HepG2 (cell line): ENCODE measurements at regions not wholly inside any gene's neighbourhood (a gene's known extent, or its start where the extent isn't known, plus 50 kb on each side); places are given as distances from the start of the nearest gene placed in this dataset.
A peak's percentile ranks its signal among the peaks of the same experiment; 100 is the strongest.
"Not testable (repeated sequence)": the region's sequence is repeated elsewhere in the genome, so short reads cannot be mapped to it uniquely, and the experiment has no call there.

Experiments
- ATAC-seq: fragments of 200-7000 bp; cut with Tn5 transposase; 3 replicates; pipeline ENCODE4 v1.9.1; 2020; ENCODE audit warnings: mild to moderate bottlenecking, moderate library complexity
- BruUV-seq: library from RNA; stranded (reverse); fragments of 400-500 nt; replicated peaks from 2 replicates; lab custom pipeline; 2021; lab: Mats Ljungman, UMichigan
- CTCF ChIA-PET: fragments of 300-600 bp; formaldehyde crosslinking; extraction: SDS; loops from one replicate; lab custom pipeline; 2021; ENCODE audit warnings: low total read pairs, inconsistent platforms, low intra/inter-chr PET ratio; lab: Yijun Ruan, JAX
- POLR2A ChIA-PET: fragments of 350-600 bp; sonication (Branson Sonifier 250); formaldehyde crosslinking; loops from one replicate; lab custom pipeline; 2020; ENCODE audit warnings: antibody characterized with exemption, inconsistent platforms; lab: Yijun Ruan, JAX
- DNase-seq: peaks from one replicate; pipeline ENCODE4 v3.0.0-alpha.2; 2015; ENCODE audit warnings: low spot score
- FAIRE-seq: peaks from 3 replicates; lab custom pipeline; 2011; peaks lifted over from hg19 to GRCh38; lab: Jason Lieb, UNC
- H2AFZ ChIP-seq: one replicate; pipeline ENCODE4 v1.6.1; 2011; ENCODE audit warnings: low read length, inconsistent platforms
- H3K27ac ChIP-seq: fragments of 300-600 bp; 3 replicates; pipeline ENCODE4 v1.8.0; 2011; ENCODE audit warnings: mixed run types, mild to moderate bottlenecking, mixed read lengths, low read length, inconsistent platforms; ENCODE audit not compliant: insufficient read depth; ENCODE audit errors: extremely low read length
- H3K27me3 ChIP-seq, 2 experiments: fragments of 200-600 bp in 1 of 2; 2 replicates in 1 of 2; 3 replicates in 1 of 2; pipeline versions ENCODE4 v1.6.0 to v1.8.0; 2011; ENCODE audit warnings: low read length in 2 of 2, mild to moderate bottlenecking in 2 of 2, moderate library complexity in 2 of 2, inconsistent platforms in 1 of 2; ENCODE audit not compliant: insufficient read depth in 2 of 2, control insufficient read depth in 1 of 2
- H3K36me3 ChIP-seq, 2 experiments: fragments of 200-600 bp in 1 of 2; replicated peaks in 1 of 2; 2 replicates in 1 of 2; 3 replicates in 1 of 2; pipeline versions ENCODE4 v1.5.1 to v1.8.0; 2011; ENCODE audit warnings: low read length in 2 of 2, inconsistent platforms in 1 of 2; ENCODE audit not compliant: insufficient read depth in 2 of 2, control insufficient read depth in 1 of 2
- H3K4me1 ChIP-seq: 2 replicates; pipeline ENCODE4 v1.5.1; 2012; ENCODE audit warnings: low read length, inconsistent platforms; ENCODE audit not compliant: insufficient read depth
- H3K4me2 ChIP-seq: 2 replicates; pipeline ENCODE4 v1.6.0; 2011; ENCODE audit warnings: low read depth, low read length, inconsistent platforms
- H3K4me3 ChIP-seq, 3 experiments: fragments of 200-600 bp in 1 of 3; sonication (generic), shearing (Covaris generic) in 1 of 3; replicated peaks in 1 of 3; 2 replicates each; pipeline ENCODE4 v1.5.1; 2011 to 2016; ENCODE audit warnings: low read length in 3 of 3, inconsistent platforms in 2 of 3, low read depth in 2 of 3, mild to moderate bottlenecking in 2 of 3, control low read depth in 1 of 3, mixed read lengths in 1 of 3; ENCODE audit not compliant: insufficient read depth in 1 of 3
- H3K79me2 ChIP-seq: one replicate; pipeline ENCODE4 v1.6.1; 2011; ENCODE audit warnings: low read length, inconsistent platforms; ENCODE audit not compliant: insufficient read depth
- H3K9ac ChIP-seq: 2 replicates; pipeline ENCODE4 v1.6.0; 2011; ENCODE audit warnings: mild to moderate bottlenecking, low read depth, low read length, inconsistent platforms; ENCODE audit not compliant: insufficient read depth
- H3K9me3 ChIP-seq: 2 replicates; pipeline ENCODE4 v1.5.1; 2012; ENCODE audit warnings: mild to moderate bottlenecking, low read length
- H4K20me1 ChIP-seq: 2 replicates; pipeline ENCODE4 v1.6.0; 2011; ENCODE audit warnings: inconsistent platforms, mild to moderate bottlenecking, low read length, moderate library complexity; ENCODE audit not compliant: insufficient read depth
- ASH2L ChIP-seq: fragments of 300-600, 200-600 bp; sonication (generic); IDR thresholded peaks from 2 replicates; pipeline ENCODE4 v1.7.0; 2017; ENCODE audit warnings: low read depth, mild to moderate bottlenecking, moderate library complexity, mixed read lengths, low read length; ENCODE audit not compliant: insufficient read length
- EHMT2 ChIP-seq: fragments of 200-600 bp; sonication (generic); IDR thresholded peaks from 2 replicates; pipeline ENCODE4 v1.7.0; 2017; ENCODE audit warnings: antibody characterized with exemption, low read depth, low read length, borderline replicate concordance
- HNF4A ChIP-seq: sonication (generic); formaldehyde crosslinking; IDR thresholded peaks from 2 replicates; pipeline ENCODE4 v1.4.0; 2020; ENCODE audit warnings: missing genetic modification reagents
- HNF4G ChIP-seq, 2 experiments: sonication (generic) in 1 of 2; formaldehyde crosslinking in 1 of 2; IDR thresholded peaks; 2 replicates each; pipeline versions ENCODE4 v1.4.0 to v1.6.1; 2011 to 2020; ENCODE audit warnings: borderline replicate concordance in 2 of 2, low read depth in 2 of 2, mild to moderate bottlenecking in 2 of 2, low read length in 1 of 2, missing genetic modification reagents in 1 of 2, moderate library complexity in 1 of 2
- KAT8 ChIP-seq: IDR thresholded peaks from 2 replicates; pipeline ENCODE4 v1.6.1; 2016; ENCODE audit warnings: missing genetic modification reagents, missing compliant biosample characterization
- NCOR1 ChIP-seq: fragments of 200-600 bp; sonication (generic); IDR thresholded peaks from 2 replicates; pipeline ENCODE4 v1.7.0; 2017; ENCODE audit warnings: antibody characterized with exemption, low read length, borderline replicate concordance
- PAXIP1 ChIP-seq: sonication (generic); formaldehyde crosslinking; conservative IDR thresholded peaks from 2 replicates; pipeline ENCODE4 v1.4.0; 2020; ENCODE audit warnings: mild to moderate bottlenecking, missing genetic modification reagents, moderate library complexity
- SOX13 ChIP-seq, 3 experiments: fragments of 450-650 bp in 1 of 3; sonication (generic) in 1 of 3; formaldehyde crosslinking in 1 of 3; IDR thresholded peaks in 2 of 3; conservative IDR thresholded peaks in 1 of 3; 2 replicates each; pipeline versions ENCODE4 v1.5.0 to v1.6.1; 2016 to 2020; ENCODE audit warnings: antibody characterized with exemption in 1 of 3, mild to moderate bottlenecking in 1 of 3, missing compliant biosample characterization in 1 of 3, missing genetic modification reagents in 1 of 3, moderate library complexity in 1 of 3
- SOX5 ChIP-seq: IDR thresholded peaks from 2 replicates; pipeline ENCODE4 v1.6.1; 2016; ENCODE audit warnings: borderline replicate concordance
- SOX6 ChIP-seq, 2 experiments: fragments of 450-650 bp in 1 of 2; sonication (generic) in 1 of 2; formaldehyde crosslinking in 1 of 2; IDR thresholded peaks; 2 replicates each; pipeline versions ENCODE4 v1.4.0 to v1.6.1; 2017 to 2020; ENCODE audit warnings: antibody characterized with exemption in 1 of 2, mild to moderate bottlenecking in 1 of 2, missing genetic modification reagents in 1 of 2
- TAF1 ChIP-seq: sonication (generic); formaldehyde crosslinking; IDR thresholded peaks from 2 replicates; pipeline ENCODE4 v1.4.0; 2020; ENCODE audit warnings: missing genetic modification reagents
- YY1 ChIP-seq: IDR thresholded peaks from 2 replicates; pipeline ENCODE4 v1.6.1; 2011; ENCODE audit warnings: low read length, low read depth, moderate library complexity, mild to moderate bottlenecking; ENCODE audit not compliant: insufficient read depth, insufficient replicate concordance
- ZFY ChIP-seq: sonication (generic); formaldehyde crosslinking; IDR thresholded peaks from 2 replicates; pipeline ENCODE4 v1.4.0; 2020; ENCODE audit warnings: missing genetic modification reagents
- ZGPAT ChIP-seq: IDR thresholded peaks from 2 replicates; pipeline ENCODE4 v1.6.1; 2016; ENCODE audit warnings: mild to moderate bottlenecking
- ZNF644 ChIP-seq: IDR thresholded peaks from 2 replicates; pipeline ENCODE4 v1.6.1; 2016; ENCODE audit warnings: low read depth
- ZNF652 ChIP-seq: IDR thresholded peaks from 2 replicates; pipeline ENCODE4 v1.6.1; 2016; ENCODE audit warnings: low read depth, borderline replicate concordance
- WGBS: methylation state at CpG from one replicate; pipeline ENCODE4 v1.1.6; 2017; ENCODE audit warnings: low lambda C conversion rate; 5-methylcytosine and 5-hydroxymethylcytosine counted together
- in situ Hi-C: cut with HindIII; loops from 2 replicates; pipeline ENCODE4 v1.10.0; 2017; ENCODE audit warnings: low pct_unique_long_range_greater_than_20kb; ENCODE audit not compliant: extremely low pct_ligation_motif_present
- intact Hi-C: fragments of 100-400 bp; cut with micrococcal nuclease; formaldehyde crosslinking; loops from one replicate; pipeline ENCODE4 v1.10.0; 2022; ENCODE audit not compliant: unreplicated experiment

GRCh38 chr11:67728163-67728571 lies 53.7 kb upstream of the ALDH3B2 start:
- H3K36me3 ChIP-seq; H4K20me1 ChIP-seq; in situ Hi-C loops; H2AFZ ChIP-seq; BruUV-seq; H3K9ac ChIP-seq; TF ChIP-seq SOX6 (IDR thresholded peaks at IDR 0.05); HNF4G (CRISPR knock-in tag; IDR thresholded peaks at IDR 0.05; ENCODE audit: borderline replicate concordance, low read depth): not testable (repeated sequence)
- DNase-seq, result peak; percentile 72
- 0% methylated on average over 1 of the region's 3 CpGs for WGBS
- peak; percentile 76; the same call in 1 of the 2 replicates for TF ChIP-seq ZNF644 (CRISPR knock-in tag)
- peak; percentile 79; the same call in 1 of the 2 replicates for TF ChIP-seq SOX5 (CRISPR knock-in tag)
- peak; percentile 76 for TF ChIP-seq HNF4A (CRISPR knock-in tag)
- TF ChIP-seq ZFY (CRISPR knock-in tag), result peak; percentile 45
- TF ChIP-seq EHMT2, result peak; percentile 64; the same call in 1 of the 2 replicates
- TF ChIP-seq YY1, result peak; percentile 27
- TF ChIP-seq ZNF652 (CRISPR knock-in tag), result peak; percentile 47; the same call in 1 of the 2 replicates
- peak; percentile 58 for TF ChIP-seq PAXIP1 (CRISPR knock-in tag)
- TF ChIP-seq SOX13 (IDR thresholded peaks at IDR 0.05), result 0 out of 2 replicates have a peak, but pooled peaks have one; percentile 38
- peak in 1 of 2 experiments; percentile 78; a peak in 2 of 4 replicates for TF ChIP-seq SOX13 (CRISPR knock-in tag; conservative IDR thresholded peaks at IDR 0.05 in 1 of 2, IDR thresholded peaks at IDR 0.05 in 1 of 2)
- TF ChIP-seq SOX6 (CRISPR knock-in tag; IDR thresholded peaks at IDR 0.05), result peak; percentile 73
- peak; percentile 24 for TF ChIP-seq ASH2L
- peak; percentile 58 for TF ChIP-seq HNF4G (IDR thresholded peaks at IDR 0.05; ENCODE audit: borderline replicate concordance, low read depth, low read length)
- peak; percentile 21; the same call in 1 of the 2 replicates for TF ChIP-seq ZGPAT (CRISPR knock-in tag)
- peak; percentile 51; the same call in 1 of the 2 replicates for TF ChIP-seq NCOR1
- 0 out of 2 replicates have a peak, but pooled peaks have one; percentile 27 for TF ChIP-seq KAT8 (CRISPR knock-in tag)
- peak; percentile 18; the same call in 1 of the 2 replicates for TF ChIP-seq TAF1 (CRISPR knock-in tag)
- TF ChIP-seq, all 625 proteins: peak for 16; not testable (repeated sequence) for 609
- H3K9me3 ChIP-seq, FAIRE-seq, H3K27me3 ChIP-seq, H3K4me3 ChIP-seq, H3K79me2 ChIP-seq, intact Hi-C loops, CTCF ChIA-PET, ATAC-seq: not testable (repeated sequence)
- POLR2A ChIA-PET, result interaction anchor here (0.6 kb wide), 1 partner anchor 421 kb away, joined by 5 read pairs; no protein-coding TSS in a partner anchor
- Histone ChIP-seq H3K27ac (peak overlapping the region; percentile 34), H3K4me1 (peaks cover 32% of the 10 kb centered on the region), H3K4me2 (peak overlapping the region; percentile 43)
